Kidney (tissue), 13 donors: ENCODE measurements at regions not wholly inside any gene's neighbourhood (a gene's known extent, or its start where the extent isn't known, plus 50 kb on each side); places are given as distances from the start of the nearest gene placed in this dataset.

Experiments
- DNase-seq, 5 donors: peaks; one replicate each; pipeline ENCODE4 v3.0.0-alpha.2; 2013 to 2020
- FAIRE-seq: peaks from 2 replicates; lab custom pipeline; 2012; peaks lifted over from hg19 to GRCh38; lab: Jason Lieb, UNC
- H3K27ac ChIP-seq, 2 donors: one replicate each; pipeline ENCODE4 v1.7.0; 2013; ENCODE audit warnings: low read depth in 2 of 2, low read length in 2 of 2, inconsistent platforms in 1 of 2
- H3K27me3 ChIP-seq: one replicate; pipeline ENCODE4 v1.7.1; 2013; ENCODE audit warnings: low read length, inconsistent platforms; ENCODE audit not compliant: control insufficient read depth, insufficient read depth
- H3K36me3 ChIP-seq, 3 donors: one replicate each; pipeline versions ENCODE4 v1.7.0 to v1.7.1; 2013; ENCODE audit warnings: low read length in 3 of 3, control low read depth in 1 of 3, inconsistent platforms in 1 of 3; ENCODE audit not compliant: insufficient read depth in 3 of 3, control insufficient read depth in 2 of 3
- H3K4me1 ChIP-seq, 3 donors: one replicate each; pipeline versions ENCODE4 v1.7.0 to v1.7.1; 2013; ENCODE audit warnings: low read length in 3 of 3, inconsistent platforms in 1 of 3, low read depth in 1 of 3; ENCODE audit not compliant: control insufficient read depth in 2 of 3, insufficient read depth in 2 of 3
- H3K4me3 ChIP-seq, 3 donors: one replicate each; pipeline versions ENCODE4 v1.7.0 to v1.8.1; 2013; ENCODE audit warnings: low read length in 3 of 3, control low read depth in 1 of 3, inconsistent platforms in 1 of 3
- H3K9ac ChIP-seq, 3 donors: one replicate each; pipeline versions ENCODE4 v1.7.0 to v1.7.1; 2013; ENCODE audit warnings: low read length in 3 of 3, control low read depth in 1 of 3, inconsistent platforms in 1 of 3
- H3K9me3 ChIP-seq, 3 donors: one replicate each; pipeline versions ENCODE4 v1.7.0 to v1.7.1; 2013; ENCODE audit warnings: low read length in 3 of 3, control low read depth in 1 of 3, inconsistent platforms in 1 of 3; ENCODE audit not compliant: control insufficient read depth in 2 of 3, insufficient read depth in 1 of 3
- CTCF ChIP-seq: IDR thresholded peaks from 3 replicates; pipeline ENCODE4 v1.5.1; 2012; ENCODE audit warnings: mild to moderate bottlenecking, moderate library complexity, borderline replicate concordance; ENCODE audit not compliant: insufficient read depth; ENCODE audit errors: extremely low read depth
- intact Hi-C: fragments of 100-400 bp; cut with DNase I; formaldehyde crosslinking; loops from one replicate; pipeline ENCODE4 v1.11.1; 2022
- donor health status: control.
- donor health status: control.
- donor health status: control.
- donor health status: control.
- donor health status: control.
- donor health status: DM: yes; HTN: yes; CAD: no.
- donor health status: Normal renal cell carcinoma (clear cell type).

GRCh38 chr2:128834880-128835252 lies 516.2 kb upstream of the HS6ST1 start:
- no peak overlapping the region for H3K4me3 ChIP-seq
- intact Hi-C loops: no loop called here
- FAIRE-seq: no peak
- no peaks in the 10 kb centered on the region for H3K27me3 ChIP-seq
- no peak overlapping the region for H3K27ac ChIP-seq
- TF ChIP-seq CTCF: no peak
- H3K9ac ChIP-seq: no peak overlapping the region
- DNase-seq: no peak
- no peaks in the 10 kb centered on the region for H3K4me1 ChIP-seq
- H3K9me3 ChIP-seq: no peaks in the 10 kb centered on the region
- no peaks in the 10 kb centered on the region for H3K36me3 ChIP-seq

- Histone ChIP-seq H3K4me1 (no peaks in the 10 kb centered on the region), H3K36me3 (no peaks in the 10 kb centered on the region), H3K27me3 (no peaks in the 10 kb centered on the region), H3K4me3 (no peak overlapping the region), H3K9me3 (no peaks in the 10 kb centered on the region), H3K27ac (no peak overlapping the region), H3K9ac (no peak overlapping the region)
- TF ChIP-seq CTCF: no peak
- intact Hi-C loops: no loop called here
- FAIRE-seq: no peak
- DNase-seq: no peak
Observed at GRCh38 chr2:128835342-128835855, 516.7 kb upstream of the HS6ST1 start.

- no peaks in the 10 kb centered on the region for H3K9me3 ChIP-seq
- no peak for TF ChIP-seq CTCF
- H3K4me1 ChIP-seq: no peaks in the 10 kb centered on the region
- no peaks in the 10 kb centered on the region for H3K36me3 ChIP-seq
- DNase-seq (no peak), FAIRE-seq (no peak)
- no peak overlapping the region for H3K9ac ChIP-seq
- no peak overlapping the region for H3K27ac ChIP-seq
- intact Hi-C loops: no loop called here
- H3K27me3 ChIP-seq: no peaks in the 10 kb centered on the region
- no peak overlapping the region for H3K4me3 ChIP-seq
Observed at GRCh38 chr2:128835974-128836373, 517.3 kb upstream of the HS6ST1 start.

GRCh38 chr2:128836559-128837100 lies 518.0 kb upstream of the HS6ST1 start:
- no peak for DNase-seq
- intact Hi-C loops: no loop called here
- H3K4me3 ChIP-seq: no peak overlapping the region
- H3K9me3 ChIP-seq: no peaks in the 10 kb centered on the region
- H3K4me1 ChIP-seq: no peaks in the 10 kb centered on the region
- no peak overlapping the region for H3K27ac ChIP-seq
- no peak overlapping the region for H3K9ac ChIP-seq
- H3K36me3 ChIP-seq: no peaks in the 10 kb centered on the region
- TF ChIP-seq CTCF: no peak
- FAIRE-seq: no peak
- no peaks in the 10 kb centered on the region for H3K27me3 ChIP-seq
